GM18873 (cell line): ENCODE measurements at regions not wholly inside any gene's neighbourhood (a gene's known extent, or its start where the extent isn't known, plus 50 kb on each side); places are given as distances from the start of the nearest gene placed in this dataset.
A peak's percentile ranks its signal among the peaks of the same experiment; 100 is the strongest.

ENCODE experiments used
- ATAC-seq: cut with Tn5 transposase; IDR thresholded peaks from one replicate; pipeline ENCODE4 v1.9.1; 2021; ENCODE audit warnings: mild to moderate bottlenecking, moderate library complexity, moderate number of reproducible peaks; ENCODE audit not compliant: unreplicated experiment, low FRiP score

GRCh38 chr1:60419023-60419422, 345.5 kb upstream of the C1orf87 start:
- ATAC-seq, result no peak

GRCh38 chr1:60415696-60416095, 342.1 kb upstream of the C1orf87 start:
- no peak for ATAC-seq

- no peak for ATAC-seq
Measured at GRCh38 chr1:60413091-60413490, 339.5 kb upstream of the C1orf87 start.

- no peak for ATAC-seq
Measured at GRCh38 chr1:60411591-60411990, 338.0 kb upstream of the C1orf87 start.

- no peak for ATAC-seq
Measured at GRCh38 chr1:60402816-60403215, 329.2 kb upstream of the C1orf87 start.

- no peak for ATAC-seq
Measured at GRCh38 chr1:60402216-60402615, 328.6 kb upstream of the C1orf87 start.

GRCh38 chr1:60394436-60394835, 320.9 kb upstream of the C1orf87 start:
- no peak for ATAC-seq

- ATAC-seq, result peak; percentile 54
Measured at GRCh38 chr1:60390593-60391282, 317.2 kb upstream of the C1orf87 start.

- ATAC-seq, result no peak
Measured at GRCh38 chr1:60388092-60388987, 314.8 kb upstream of the C1orf87 start.

GRCh38 chr1:60387175-60387574, 313.6 kb upstream of the C1orf87 start:
- no peak for ATAC-seq

- no peak for ATAC-seq
Measured at GRCh38 chr1:60386249-60386648, 312.7 kb upstream of the C1orf87 start.

- ATAC-seq, result no peak
Measured at GRCh38 chr1:60376196-60376595, 302.6 kb upstream of the C1orf87 start.

GRCh38 chr1:60374537-60374936, 301.0 kb upstream of the C1orf87 start:
- ATAC-seq, result no peak

GRCh38 chr1:60367532-60367931, 294.0 kb upstream of the C1orf87 start:
- no peak for ATAC-seq

- no peak for ATAC-seq
Measured at GRCh38 chr1:60359431-60359830, 285.9 kb upstream of the C1orf87 start.

GRCh38 chr1:60350531-60350930, 277.0 kb upstream of the C1orf87 start:
- no peak for ATAC-seq

- ATAC-seq, result no peak
Measured at GRCh38 chr1:60348884-60349283, 275.3 kb upstream of the C1orf87 start.

- no peak for ATAC-seq
Measured at GRCh38 chr1:60345621-60346020, 272.1 kb upstream of the C1orf87 start.

- no peak for ATAC-seq
Measured at GRCh38 chr1:60345049-60345448, 271.5 kb upstream of the C1orf87 start.

GRCh38 chr1:60343736-60344135, 270.2 kb upstream of the C1orf87 start:
- no peak for ATAC-seq

- ATAC-seq, result no peak
Measured at GRCh38 chr1:60342569-60342968, 269.0 kb upstream of the C1orf87 start.

GRCh38 chr1:60341274-60341673, 267.7 kb upstream of the C1orf87 start:
- no peak for ATAC-seq
